ENCODE measurements at regions not wholly inside any gene's neighbourhood (a gene's known extent, or its start where the extent isn't known, plus 50 kb on each side); places are given as distances from the start of the nearest gene placed in this dataset.

DNA sequence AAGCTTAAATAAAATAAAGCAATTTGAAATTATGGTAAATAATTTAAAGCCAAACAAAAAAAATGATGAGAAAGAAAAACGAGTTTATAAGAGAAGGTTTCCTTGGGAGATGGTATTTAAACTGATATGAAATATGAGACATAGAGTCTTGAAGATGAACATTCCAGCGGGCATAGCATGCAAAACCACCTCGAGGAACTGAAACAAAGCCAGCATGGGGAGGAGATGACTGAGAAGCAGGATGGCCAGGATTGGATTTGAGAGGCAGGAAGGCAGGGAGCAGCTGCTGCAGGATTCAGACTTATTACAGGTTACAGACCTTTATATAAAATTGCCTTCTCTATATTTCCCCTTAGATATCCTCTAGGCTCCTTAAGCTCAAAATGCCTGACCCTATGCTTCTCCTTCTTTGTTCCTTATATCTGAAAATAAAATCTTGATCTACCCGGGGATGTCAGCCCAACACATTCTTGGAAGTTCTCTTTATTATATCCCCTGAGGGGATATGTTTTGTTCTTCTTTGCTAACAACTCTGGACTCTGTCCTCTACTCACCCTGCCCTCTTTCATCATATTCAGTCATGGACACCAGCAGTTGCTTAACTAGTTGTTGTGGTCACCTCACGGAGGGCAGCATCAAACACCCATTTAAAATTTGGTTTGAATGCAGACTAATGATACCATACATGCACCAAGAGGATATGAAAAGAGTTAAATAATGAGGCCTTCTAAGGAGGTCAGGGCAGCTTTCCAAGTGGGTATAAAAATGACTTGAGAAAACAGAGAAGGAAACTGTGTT, 719.1 kb upstream of the B3GALT2 start:
- intact Hi-C loops (cut with micrococcal nuclease): no loop called here
- H3K27ac ChIP-seq (ENCODE audit: low read length): no peak overlapping the region
- ATAC-seq: no peak
- Mint-ChIP-seq H3K9me3 (peaks cover 0 to 4% of the 10 kb centered on the region in 2 donors), H3K4me3 (no peak overlapping the region), H3K36me3 (no peaks in the 10 kb centered on the region), H3K4me1 (no peaks in the 10 kb centered on the region), H3K27me3 (ENCODE audit: low read depth in 2 of 2) (no peaks in the 10 kb centered on the region), H3K27ac (no peak overlapping the region)
- no peak for DNase-seq
- H3K4me1 ChIP-seq (ENCODE audit: control insufficient read depth, insufficient read depth, low read length): no peaks in the 10 kb centered on the region
- H3K27me3 ChIP-seq (ENCODE audit: control insufficient read depth, insufficient read depth, low read length): no peaks in the 10 kb centered on the region
- TF ChIP-seq, protein P1, sequence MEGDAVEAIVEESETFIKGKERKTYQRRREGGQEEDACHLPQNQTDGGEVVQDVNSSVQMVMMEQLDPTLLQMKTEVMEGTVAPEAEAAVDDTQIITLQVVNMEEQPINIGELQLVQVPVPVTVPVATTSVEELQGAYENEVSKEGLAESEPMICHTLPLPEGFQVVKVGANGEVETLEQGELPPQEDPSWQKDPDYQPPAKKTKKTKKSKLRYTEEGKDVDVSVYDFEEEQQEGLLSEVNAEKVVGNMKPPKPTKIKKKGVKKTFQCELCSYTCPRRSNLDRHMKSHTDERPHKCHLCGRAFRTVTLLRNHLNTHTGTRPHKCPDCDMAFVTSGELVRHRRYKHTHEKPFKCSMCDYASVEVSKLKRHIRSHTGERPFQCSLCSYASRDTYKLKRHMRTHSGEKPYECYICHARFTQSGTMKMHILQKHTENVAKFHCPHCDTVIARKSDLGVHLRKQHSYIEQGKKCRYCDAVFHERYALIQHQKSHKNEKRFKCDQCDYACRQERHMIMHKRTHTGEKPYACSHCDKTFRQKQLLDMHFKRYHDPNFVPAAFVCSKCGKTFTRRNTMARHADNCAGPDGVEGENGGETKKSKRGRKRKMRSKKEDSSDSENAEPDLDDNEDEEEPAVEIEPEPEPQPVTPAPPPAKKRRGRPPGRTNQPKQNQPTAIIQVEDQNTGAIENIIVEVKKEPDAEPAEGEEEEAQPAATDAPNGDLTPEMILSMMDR (IDR thresholded peaks at IDR 0.05): no peak
- 79% methylated on average over 4 of the region's 5 CpGs for WGBS (ENCODE audit: insufficient coverage)
- H3K36me3 ChIP-seq (ENCODE audit: control insufficient read depth, insufficient read depth, low read length): no peaks in the 10 kb centered on the region
- no peaks in the 10 kb centered on the region for H3K9me3 ChIP-seq (ENCODE audit: control insufficient read depth, insufficient read depth, low read length)
- no peak overlapping the region for H3K4me3 ChIP-seq (ENCODE audit: low read length)

DNA sequence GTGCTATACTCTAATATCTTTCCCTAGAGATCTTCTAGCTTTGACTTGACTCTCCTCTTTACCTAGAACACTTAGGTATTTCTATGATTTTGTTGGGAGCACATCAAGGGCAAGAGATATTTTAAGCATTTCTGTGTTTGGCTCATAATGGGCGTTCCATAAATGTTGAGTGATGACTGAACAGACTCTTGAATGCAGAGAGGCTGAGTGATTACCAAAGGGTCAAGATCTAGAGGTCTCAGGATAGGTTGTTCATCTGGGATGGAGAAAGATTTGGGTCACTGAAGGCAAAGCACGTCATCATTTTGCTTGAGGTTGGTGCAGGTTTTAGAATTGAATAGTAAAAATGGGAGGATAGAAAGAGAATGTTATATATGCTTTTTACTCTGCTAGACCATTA, 705.4 kb upstream of the B3GALT2 start:
- Mint-ChIP-seq H3K9me3 (peaks cover 3% of the 10 kb centered on the region in 2 donors), H3K27me3 (ENCODE audit: low read depth in 2 of 2) (no peaks in the 10 kb centered on the region), H3K27ac (no peak overlapping the region), H3K4me1 (no peaks in the 10 kb centered on the region), H3K4me3 (no peak overlapping the region), H3K36me3 (peaks cover 7% of the 10 kb centered on the region)
- Histone ChIP-seq H3K27ac (ENCODE audit: low read length) (no peak overlapping the region), H3K9me3 (ENCODE audit: control insufficient read depth, insufficient read depth, low read length) (no peaks in the 10 kb centered on the region), H3K4me3 (ENCODE audit: low read length) (no peak overlapping the region), H3K36me3 (ENCODE audit: control insufficient read depth, insufficient read depth, low read length) (no peaks in the 10 kb centered on the region), H3K4me1 (ENCODE audit: control insufficient read depth, insufficient read depth, low read length) (no peaks in the 10 kb centered on the region), H3K27me3 (ENCODE audit: control insufficient read depth, insufficient read depth, low read length) (no peaks in the 10 kb centered on the region)
- 82% methylated on average over 2 of the region's 2 CpGs for WGBS (ENCODE audit: insufficient coverage)
- intact Hi-C loops (cut with micrococcal nuclease): no loop called here
- TF ChIP-seq, protein P1 (IDR thresholded peaks at IDR 0.05): no peak
- DNase-seq: no peak
- no peak for ATAC-seq

DNA sequence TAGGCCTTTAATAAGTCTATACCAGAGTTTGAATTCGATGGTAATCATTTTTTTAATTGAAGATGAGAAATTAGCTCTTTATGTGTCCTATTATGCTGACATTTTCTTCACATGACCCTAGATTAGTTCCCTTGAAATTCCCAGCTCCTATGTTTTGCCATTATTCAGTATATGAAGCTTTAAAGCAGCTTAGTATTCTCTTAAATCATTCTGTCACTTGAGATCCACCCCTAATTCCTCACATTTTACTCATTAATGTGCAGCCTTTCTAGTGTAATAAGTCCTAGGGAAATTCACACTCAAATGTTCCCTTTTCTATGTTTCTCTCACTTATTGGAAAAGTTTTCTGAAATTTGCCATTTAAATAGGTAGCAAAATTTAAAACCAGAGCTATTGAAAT, 704.5 kb upstream of the B3GALT2 start:
- no peaks in the 10 kb centered on the region for H3K4me1 ChIP-seq (ENCODE audit: control insufficient read depth, insufficient read depth, low read length)
- no peaks in the 10 kb centered on the region for H3K36me3 ChIP-seq (ENCODE audit: control insufficient read depth, insufficient read depth, low read length)
- no peak overlapping the region for H3K27ac ChIP-seq (ENCODE audit: low read length)
- DNase-seq: no peak
- intact Hi-C loops (cut with micrococcal nuclease): no loop called here
- TF ChIP-seq, protein P1 (IDR thresholded peaks at IDR 0.05): no peak
- no peaks in the 10 kb centered on the region for H3K4me1 Mint-ChIP-seq
- no CpG with 5 or more reads among the region's 1 CpG for WGBS (ENCODE audit: insufficient coverage)
- H3K9me3 Mint-ChIP-seq: peaks cover 3% of the 10 kb centered on the region in 2 donors
- H3K9me3 ChIP-seq (ENCODE audit: control insufficient read depth, insufficient read depth, low read length): no peaks in the 10 kb centered on the region
- no peak overlapping the region for H3K4me3 ChIP-seq (ENCODE audit: low read length)
- no peaks in the 10 kb centered on the region for H3K27me3 Mint-ChIP-seq (ENCODE audit: low read depth in 2 of 2)
- no peak overlapping the region for H3K27ac Mint-ChIP-seq
- no peak for ATAC-seq
- no peak overlapping the region for H3K4me3 Mint-ChIP-seq
- H3K27me3 ChIP-seq (ENCODE audit: control insufficient read depth, insufficient read depth, low read length): no peaks in the 10 kb centered on the region
- peaks cover 7% of the 10 kb centered on the region for H3K36me3 Mint-ChIP-seq

Data from natural killer cell (primary cell).